GM12891 (cell line): ENCODE measurements at regions not wholly inside any gene's neighbourhood (a gene's known extent, or its start where the extent isn't known, plus 50 kb on each side); places are given as distances from the start of the nearest gene placed in this dataset.

ENCODE experiments used
- DNase-seq: peaks from one replicate; pipeline ENCODE4 v3.0.0; 2011; ENCODE audit warnings: low spot score; ENCODE audit not compliant: insufficient read length
- FAIRE-seq: peaks from 2 replicates; lab custom pipeline; 2011; peaks lifted over from hg19 to GRCh38; lab: Jason Lieb, UNC
- PAX5 ChIP-seq: IDR thresholded peaks from 2 replicates; pipeline ENCODE4 v1.6.1; 2011; ENCODE audit warnings: low read length, moderate library complexity, mild to moderate bottlenecking; ENCODE audit not compliant: insufficient read depth, severe bottlenecking
- POLR2A ChIP-seq: IDR thresholded peaks from 2 replicates; pipeline ENCODE4 v1.6.1; 2011; ENCODE audit warnings: low read depth, low read length, control low read depth
- POLR2AphosphoS5 ChIP-seq: IDR thresholded peaks from 2 replicates; pipeline ENCODE4 v1.6.1; 2011; ENCODE audit warnings: low read depth, low read length, control low read depth
- POU2F2 ChIP-seq: IDR thresholded peaks from 2 replicates; pipeline ENCODE4 v1.6.1; 2011; ENCODE audit warnings: low read depth, mild to moderate bottlenecking, control low read depth, low read length, moderate library complexity
- SPI1 ChIP-seq: IDR thresholded peaks from 2 replicates; pipeline ENCODE4 v1.6.1; 2011; ENCODE audit warnings: low read depth, low read length, control low read depth
- TAF1 ChIP-seq: IDR thresholded peaks from 2 replicates; pipeline ENCODE4 v1.6.1; 2011; ENCODE audit warnings: low read depth, low read length, control low read depth

GRCh38 chr15:100775581-100776185 lies 103.9 kb upstream of the ALDH1A3 start:
- TF ChIP-seq TAF1 (no peak), POU2F2 (no peak), SPI1 (no peak), POLR2AphosphoS5 (no peak), PAX5 (no peak), POLR2A (no peak)
- FAIRE-seq (no peak), DNase-seq (no peak)

DNA sequence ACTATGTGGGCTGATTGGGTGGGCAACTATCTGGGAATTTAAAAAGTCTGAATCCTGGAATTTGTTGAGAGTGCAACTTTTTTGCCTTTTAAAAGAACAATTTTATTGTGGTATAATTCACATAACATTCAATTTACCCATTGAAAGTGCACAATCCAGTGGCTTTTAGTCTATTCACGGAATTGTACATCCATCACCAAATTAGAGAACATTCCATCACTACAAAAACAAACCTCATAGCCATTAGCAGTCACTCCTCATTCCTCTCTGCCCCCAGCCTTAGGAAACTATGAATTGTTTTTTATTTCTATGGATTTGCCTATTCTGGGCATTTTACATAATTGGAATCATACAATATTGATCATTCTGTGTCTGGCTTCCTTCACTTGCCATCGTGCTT lies 101.8 kb upstream of the ALDH1A3 start:
- no peak for DNase-seq
- FAIRE-seq, result no peak
- no peak for TF ChIP-seq PAX5
- TF ChIP-seq TAF1, result no peak
- no peak for TF ChIP-seq SPI1
- TF ChIP-seq POLR2A, result no peak
- TF ChIP-seq POU2F2, result no peak
- no peak for TF ChIP-seq POLR2AphosphoS5

DNA sequence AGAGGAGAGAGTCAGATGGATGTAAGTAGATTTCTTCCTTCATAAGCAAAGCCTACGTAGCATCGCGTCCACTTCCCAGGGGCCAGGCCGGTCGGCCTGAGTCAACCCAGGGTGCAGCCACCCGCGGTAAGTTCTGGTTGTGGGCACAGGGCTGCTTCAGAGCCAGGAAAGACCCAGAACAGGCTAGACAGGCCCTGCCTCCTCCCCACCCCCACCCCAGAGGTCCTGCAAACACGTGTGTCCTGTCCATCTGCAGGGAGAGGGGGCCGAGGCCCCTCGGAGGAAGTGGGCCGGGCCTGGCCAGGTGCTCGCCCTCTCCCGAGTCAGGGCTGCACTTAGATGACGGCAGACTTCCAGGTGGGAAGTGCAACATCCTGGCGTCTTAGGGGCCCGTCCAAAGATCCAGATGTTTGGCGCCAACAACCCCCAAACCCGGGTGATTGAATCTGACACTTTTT lies 100.8 kb upstream of the ALDH1A3 start:
- no peak for DNase-seq
- TF ChIP-seq POLR2AphosphoS5, result no peak
- no peak for TF ChIP-seq SPI1
- no peak for TF ChIP-seq POLR2A
- no peak for TF ChIP-seq POU2F2
- no peak for TF ChIP-seq TAF1
- no peak for TF ChIP-seq PAX5
- no peak for FAIRE-seq

DNA sequence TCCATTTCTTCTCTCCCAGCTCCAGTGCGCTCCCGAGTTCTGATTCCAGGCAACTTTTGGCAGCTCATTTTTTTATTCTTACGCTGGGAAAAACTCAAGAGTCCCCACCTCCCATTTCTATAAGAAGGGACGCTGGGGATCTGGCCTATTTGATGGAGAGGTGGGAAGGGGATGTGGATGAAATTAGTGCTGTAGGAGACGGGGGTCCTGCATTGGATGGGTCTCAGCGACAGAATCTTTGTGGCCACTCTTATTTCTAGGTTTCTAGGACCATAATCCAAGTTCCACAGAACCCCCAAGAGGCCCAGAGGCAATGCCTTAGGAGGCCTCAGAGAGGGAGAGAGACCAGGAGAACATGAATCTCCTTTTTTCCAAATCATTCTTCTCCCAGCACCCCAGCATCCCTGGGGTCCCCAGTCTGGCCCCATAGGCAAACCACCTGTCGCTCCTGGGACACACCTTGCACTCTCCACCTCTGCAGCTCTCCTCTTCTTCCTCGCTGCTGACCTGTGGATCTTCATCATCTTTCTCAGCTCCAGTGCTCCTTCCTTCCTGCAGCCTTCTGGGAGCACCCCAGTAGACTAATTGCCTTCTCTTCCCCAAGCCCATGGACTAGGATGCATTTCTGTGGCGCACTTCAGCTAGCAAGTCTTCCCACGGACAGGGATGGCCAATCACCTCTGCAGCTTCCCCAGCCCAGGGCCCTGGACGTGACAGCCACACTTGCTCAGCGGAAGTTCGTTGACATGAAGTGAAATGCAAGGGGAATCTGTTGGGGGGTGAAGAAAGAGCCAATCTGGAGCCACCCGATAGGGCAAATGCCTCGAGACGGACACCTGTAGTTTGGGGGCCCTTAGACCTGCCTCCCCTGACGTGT lies 100.1 kb upstream of the ALDH1A3 start:
- TF ChIP-seq TAF1, result no peak
- no peak for TF ChIP-seq POLR2AphosphoS5
- TF ChIP-seq POLR2A, result no peak
- no peak for TF ChIP-seq POU2F2
- TF ChIP-seq SPI1, result no peak
- TF ChIP-seq PAX5, result no peak
- FAIRE-seq (no peak), DNase-seq (no peak)

GRCh38 chr15:100780208-100780800 lies 99.3 kb upstream of the ALDH1A3 start:
- no peak for FAIRE-seq
- TF ChIP-seq POLR2AphosphoS5 (no peak), TAF1 (no peak), PAX5 (no peak), POLR2A (no peak), POU2F2 (no peak), SPI1 (no peak)
- DNase-seq, result no peak

DNA sequence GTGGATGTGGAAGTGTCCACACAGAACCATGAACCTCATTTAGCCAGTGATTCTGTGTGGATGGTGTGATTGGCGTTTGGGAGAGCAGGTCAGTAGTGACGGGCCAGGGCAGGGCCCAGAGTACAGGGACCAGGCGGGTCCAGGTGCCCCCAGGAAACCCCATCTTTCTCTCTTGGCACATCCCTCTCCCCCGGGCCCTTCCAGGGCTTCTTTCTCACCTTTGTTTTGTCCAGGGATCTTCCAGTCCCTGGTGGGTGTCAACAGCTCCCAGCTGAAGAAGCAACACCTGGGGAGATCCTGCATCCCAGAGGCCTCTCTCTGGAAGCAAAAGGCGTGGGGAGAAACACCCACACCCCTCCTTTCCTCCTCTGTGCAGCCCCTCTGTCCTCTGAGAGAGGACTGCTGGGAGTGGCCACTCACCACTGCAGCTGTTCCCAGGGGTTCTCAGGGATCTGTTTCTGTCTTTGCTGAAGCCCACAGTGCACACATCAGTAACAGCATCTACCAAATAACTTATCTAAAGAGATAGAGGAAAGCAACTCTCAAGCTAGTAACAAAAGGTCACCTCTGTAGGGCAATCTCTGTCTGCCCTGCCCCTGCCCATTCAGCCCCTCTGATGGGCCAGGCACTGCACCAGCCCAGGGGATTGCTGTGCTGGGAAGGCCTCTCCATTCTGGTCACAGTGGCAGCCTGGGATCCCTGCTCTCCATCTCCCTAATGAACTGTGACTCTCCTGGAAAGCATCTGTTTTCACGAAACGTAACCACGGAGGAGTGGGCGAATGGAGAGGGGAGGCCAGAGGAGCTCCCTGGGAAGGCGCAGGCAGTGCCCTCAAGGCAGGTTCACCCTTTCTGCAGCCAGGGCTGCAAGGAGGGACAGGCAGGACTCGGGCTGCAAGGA lies 98.3 kb upstream of the ALDH1A3 start:
- DNase-seq, result no peak
- FAIRE-seq, result no peak
- TF ChIP-seq TAF1, result no peak
- no peak for TF ChIP-seq SPI1
- no peak for TF ChIP-seq POLR2AphosphoS5
- TF ChIP-seq POU2F2, result no peak
- TF ChIP-seq POLR2A, result no peak
- TF ChIP-seq PAX5, result no peak

DNA sequence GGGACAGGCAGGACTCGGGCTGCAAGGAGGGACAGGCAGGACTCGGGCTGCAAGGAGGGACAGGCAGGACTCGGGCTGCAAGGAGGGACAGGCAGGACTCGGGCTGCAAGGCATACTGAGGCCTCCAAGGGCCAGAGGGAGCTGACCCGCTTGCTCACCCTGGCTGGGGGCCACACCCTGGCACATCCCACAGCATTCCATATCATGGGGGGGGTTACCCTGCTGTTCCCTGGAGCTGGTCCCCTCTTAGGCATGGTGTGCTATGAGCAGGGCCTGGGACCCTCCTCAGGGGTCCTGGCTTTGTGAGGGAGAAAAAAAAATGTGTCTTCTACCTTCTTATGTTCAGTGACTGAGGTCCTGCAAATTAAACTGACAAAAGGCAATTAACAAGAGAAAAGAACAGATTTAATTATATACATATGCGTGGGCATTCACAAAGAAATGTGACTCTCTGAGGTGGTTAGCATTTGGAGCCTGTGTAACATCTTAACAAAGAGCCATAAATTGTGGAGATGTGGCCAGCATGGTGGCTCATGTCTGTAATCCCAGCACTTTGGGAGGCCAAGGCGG lies 97.6 kb upstream of the ALDH1A3 start:
- no peak for FAIRE-seq
- no peak for DNase-seq

GRCh38 chr15:100783291-100783690 lies 96.3 kb upstream of the ALDH1A3 start:
- no peak for TF ChIP-seq POU2F2
- no peak for TF ChIP-seq TAF1
- no peak for TF ChIP-seq POLR2AphosphoS5
- no peak for FAIRE-seq
- no peak for DNase-seq

More for the DNA sequence above, 97.6 kb upstream of the ALDH1A3 start:
- TF ChIP-seq POU2F2, result no peak
- no peak for TF ChIP-seq POLR2AphosphoS5
- TF ChIP-seq SPI1, result no peak
- TF ChIP-seq PAX5, result no peak
- no peak for TF ChIP-seq TAF1
- TF ChIP-seq POLR2A, result no peak
